Posterior vena cava (tissue), 2 donors: ENCODE measurements at regions not wholly inside any gene's neighbourhood (a gene's known extent, or its start where the extent isn't known, plus 50 kb on each side); places are given as distances from the start of the nearest gene placed in this dataset.
"Not testable (repeated sequence)": the region's sequence is repeated elsewhere in the genome, so short reads cannot be mapped to it uniquely, and the experiment has no call there.

Source experiments
- DNase-seq: peaks from one replicate; pipeline ENCODE4 v3.0.0-alpha.2; 2020; ENCODE audit warnings: low spot score
- intact Hi-C, 2 donors: fragments of 100-400 bp; cut with DNase I; formaldehyde crosslinking; loops; one replicate each; pipeline versions ENCODE4 v1.14.1 to v1.14.2; 2022 to 2023
- donor health status: DM: yes; HTN: yes; CAD: no.
- donor health status: DM: yes; HTN: yes; CAD: no.

DNA sequence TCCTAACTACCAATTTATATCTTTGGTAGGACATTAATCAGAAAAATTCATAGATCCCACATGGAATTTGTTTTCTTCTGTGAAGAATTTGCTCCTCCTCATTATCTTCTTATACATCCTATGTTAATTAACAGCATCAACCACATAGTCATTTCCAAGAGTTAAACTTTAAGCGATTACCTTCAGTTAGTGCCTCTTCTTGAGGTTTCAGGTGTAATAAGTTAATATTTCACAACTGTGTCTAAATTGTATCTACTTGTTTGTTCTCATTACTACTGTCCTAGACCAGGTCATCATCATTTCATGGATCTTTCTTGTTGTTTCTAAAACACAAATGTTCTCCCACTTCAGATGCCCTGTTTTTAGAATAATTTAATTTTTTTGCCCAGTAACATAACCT lies 457.9 kb downstream of the FAT4 start:
- no peak for DNase-seq

DNA sequence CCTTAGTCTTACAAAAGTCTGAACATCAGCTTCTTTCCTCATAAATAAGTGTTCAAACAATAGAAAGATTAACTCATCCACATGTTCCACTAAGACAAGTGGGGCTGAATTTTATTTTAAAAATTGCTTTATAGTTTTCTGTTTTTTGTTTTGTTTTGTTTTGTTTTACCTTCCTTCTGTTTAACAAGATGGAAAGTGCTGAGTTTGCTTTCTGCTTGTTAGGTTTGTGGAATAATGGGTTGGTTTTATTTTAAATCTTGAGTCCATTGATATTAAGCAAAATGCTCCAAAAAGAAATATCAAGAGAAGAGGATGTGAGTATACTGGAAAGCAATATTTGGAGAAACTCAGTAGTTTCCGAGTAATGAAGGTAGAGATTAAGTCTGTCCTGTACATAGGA lies 458.7 kb downstream of the FAT4 start:
- DNase-seq = no peak
- intact Hi-C loops = no loop called here

More for the DNA sequence above, 457.9 kb downstream of the FAT4 start:
- intact Hi-C loops = no loop called here

DNA sequence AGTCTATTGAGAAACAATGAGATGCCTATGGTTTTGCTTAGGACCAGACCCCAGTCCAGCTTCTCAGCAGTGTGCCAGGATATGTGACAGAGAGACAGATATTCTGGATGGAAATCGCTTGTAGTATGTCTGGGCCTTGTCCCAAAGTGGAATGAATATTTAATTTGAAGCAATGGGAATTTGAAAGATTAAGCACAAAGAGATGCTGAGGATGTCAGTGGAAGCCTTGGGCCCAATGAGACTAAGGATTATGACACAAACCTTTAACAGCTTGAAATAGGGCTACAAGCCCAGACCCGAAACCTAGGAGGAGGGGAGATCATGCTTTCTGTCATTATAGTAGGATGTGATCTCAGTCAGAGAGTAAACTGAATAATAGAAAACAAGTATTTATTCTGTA lies 459.2 kb downstream of the FAT4 start:
- intact Hi-C loops = no loop called here

DNA sequence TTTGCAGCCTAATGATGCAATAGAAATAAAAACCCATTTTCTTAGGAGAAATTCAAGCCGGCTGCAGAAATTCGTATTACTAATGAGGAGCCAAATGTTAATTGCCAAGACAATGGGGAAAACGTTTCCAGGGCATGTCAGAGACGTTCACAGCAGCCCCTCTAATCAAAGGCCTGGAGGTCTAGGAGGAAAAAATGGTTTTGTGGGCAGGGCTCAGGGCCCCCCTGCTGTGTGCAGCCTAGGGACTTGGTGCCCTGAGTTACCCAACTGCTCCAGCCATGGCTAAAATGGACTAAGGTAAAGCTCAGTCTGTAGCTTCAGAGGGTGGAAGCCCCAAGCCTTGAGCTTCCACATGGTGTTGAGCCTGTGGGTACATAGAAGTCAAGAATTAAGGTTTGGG lies 461.4 kb downstream of the FAT4 start:
- DNase-seq = no peak
- intact Hi-C loops = no loop called here

More for the DNA sequence above, 459.2 kb downstream of the FAT4 start:
- DNase-seq = no peak

DNA sequence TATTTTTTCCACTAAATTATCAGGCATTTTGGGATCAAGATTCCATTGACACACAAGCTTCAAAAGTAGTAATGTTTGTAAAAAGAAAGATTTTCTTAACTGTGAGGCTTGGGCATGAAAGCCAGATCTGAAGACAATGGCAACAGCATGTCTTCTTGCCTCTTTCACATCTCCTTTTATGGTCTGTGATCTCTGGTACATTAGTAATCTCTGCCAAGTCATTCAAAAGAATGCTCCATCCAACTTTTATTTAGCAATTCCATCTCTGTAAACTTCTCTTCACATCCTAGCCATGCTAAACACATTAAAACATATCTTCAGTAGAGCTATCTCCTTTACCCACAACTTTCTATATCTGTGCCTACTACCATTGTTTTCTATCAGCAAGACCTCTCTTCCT lies 465.4 kb downstream of the FAT4 start:
- no peak for DNase-seq
- intact Hi-C loops = no loop called here

DNA sequence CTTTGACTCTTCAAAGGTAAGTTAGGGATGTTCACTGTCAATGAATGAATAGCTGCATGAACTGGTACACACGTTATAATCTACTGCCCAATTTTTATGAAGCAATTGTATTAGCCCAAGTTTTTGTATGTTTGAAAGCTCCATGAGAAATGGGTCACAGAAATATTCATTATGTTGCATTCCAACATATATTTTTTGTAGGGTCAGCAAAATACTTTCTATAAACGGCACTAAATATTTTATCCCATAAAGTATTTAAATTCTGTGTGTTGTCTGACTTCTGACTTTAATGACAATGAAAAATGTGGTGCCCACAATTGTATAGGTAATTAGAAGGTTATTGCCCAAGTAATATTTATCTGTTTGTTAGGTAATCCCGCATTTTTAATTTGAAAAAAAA lies 466.0 kb downstream of the FAT4 start:
- intact Hi-C loops = no loop called here

DNA sequence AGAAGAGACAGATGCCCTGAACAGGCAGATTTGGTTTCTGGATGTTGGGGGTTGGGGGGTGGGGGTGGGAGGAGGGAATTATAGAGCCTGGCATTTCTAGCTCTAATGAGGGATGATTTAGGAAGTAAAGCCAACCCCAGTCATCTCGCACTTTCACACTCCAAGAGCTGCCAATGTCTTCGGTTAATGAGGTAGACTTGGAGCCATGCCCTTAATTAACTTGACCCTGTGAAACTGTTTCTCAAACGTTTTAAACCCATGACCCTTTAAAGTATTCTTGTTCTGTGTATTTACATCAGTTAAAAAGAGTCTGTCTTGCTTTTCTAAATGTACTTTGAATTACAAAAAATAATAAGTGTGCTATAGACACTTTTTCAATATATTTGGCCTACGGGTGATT lies 466.9 kb downstream of the FAT4 start:
- intact Hi-C loops = no loop called here
- no peak for DNase-seq

More for the DNA sequence above, 466.0 kb downstream of the FAT4 start:
- DNase-seq = no peak

DNA sequence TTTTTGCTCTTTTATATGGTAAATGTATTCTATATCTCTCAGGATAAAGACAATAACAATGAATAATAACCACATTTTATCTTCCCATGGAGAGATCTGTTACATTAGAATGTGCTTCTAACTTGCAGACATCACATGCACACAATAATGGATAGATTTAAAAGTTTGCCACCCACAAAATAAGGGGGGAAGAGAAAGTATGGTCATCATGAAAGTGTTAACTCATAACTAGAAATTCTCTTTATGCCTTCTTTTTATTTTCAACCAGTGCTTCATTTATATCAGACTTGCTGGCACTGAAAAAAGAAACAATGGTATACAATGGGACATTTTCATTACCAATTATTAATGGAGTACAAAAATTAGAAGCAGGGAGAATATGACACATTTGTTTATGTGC lies 470.0 kb downstream of the FAT4 start:
- intact Hi-C loops = no loop called here
- no peak for DNase-seq

DNA sequence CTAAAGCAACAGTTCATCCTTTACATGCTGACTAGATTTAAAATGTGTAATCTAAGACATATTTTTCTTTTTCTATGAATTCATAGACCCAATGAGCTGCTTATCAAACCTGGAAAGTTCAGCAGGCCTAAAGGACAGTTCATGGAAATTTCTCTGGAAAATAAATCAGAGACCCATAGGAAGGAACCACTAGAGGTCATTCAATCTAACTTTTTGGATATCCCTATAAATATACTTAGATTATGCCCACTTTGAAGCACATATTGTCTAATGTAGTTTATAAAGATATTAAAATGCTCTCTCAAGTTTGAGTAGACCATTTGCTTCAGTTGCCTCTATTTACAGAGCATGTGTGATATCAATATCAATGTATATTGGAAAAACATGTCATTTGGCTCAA lies 473.0 kb downstream of the FAT4 start:
- intact Hi-C loops = no loop called here
- DNase-seq = no peak

DNA sequence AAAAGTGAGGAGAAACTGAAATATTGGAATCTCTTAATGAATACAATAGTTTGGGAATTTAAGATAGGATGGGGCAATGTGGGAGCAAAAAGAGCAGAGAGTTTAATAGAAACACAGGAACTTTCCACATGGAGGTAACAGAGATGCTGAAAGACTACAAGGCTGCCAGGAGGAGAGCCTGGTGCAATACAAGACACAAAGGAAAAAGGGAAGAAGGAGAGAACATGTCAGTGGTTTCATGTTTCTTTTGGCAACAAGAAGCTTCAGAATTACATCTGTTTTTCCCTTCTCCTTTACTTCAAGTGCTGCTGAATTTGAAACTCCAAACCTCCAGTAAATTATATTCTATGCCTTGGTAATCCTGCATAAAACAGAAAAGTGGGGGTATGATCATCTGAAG lies 474.3 kb downstream of the FAT4 start:
- no peak for DNase-seq
- intact Hi-C loops = no loop called here

DNA sequence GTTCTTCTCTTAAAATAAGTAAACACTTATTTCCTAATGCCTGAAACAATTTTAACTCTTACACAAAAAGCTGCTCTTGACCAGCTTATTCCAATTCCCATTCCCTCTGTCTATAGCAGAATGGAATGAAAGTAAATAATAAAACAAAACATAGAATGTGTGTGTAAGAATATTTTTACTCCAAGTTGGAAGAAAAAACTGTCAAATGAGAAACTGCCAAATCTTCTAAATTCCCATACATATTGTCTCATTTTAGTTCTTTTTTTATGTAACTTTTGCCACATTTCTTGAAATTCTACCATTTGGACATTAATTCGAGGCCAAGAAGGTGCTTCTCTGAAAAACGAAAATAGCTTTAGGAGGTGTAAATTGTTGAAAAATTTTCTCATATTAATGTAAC lies 477.1 kb downstream of the FAT4 start:
- intact Hi-C loops = no loop called here
- DNase-seq = no peak

DNA sequence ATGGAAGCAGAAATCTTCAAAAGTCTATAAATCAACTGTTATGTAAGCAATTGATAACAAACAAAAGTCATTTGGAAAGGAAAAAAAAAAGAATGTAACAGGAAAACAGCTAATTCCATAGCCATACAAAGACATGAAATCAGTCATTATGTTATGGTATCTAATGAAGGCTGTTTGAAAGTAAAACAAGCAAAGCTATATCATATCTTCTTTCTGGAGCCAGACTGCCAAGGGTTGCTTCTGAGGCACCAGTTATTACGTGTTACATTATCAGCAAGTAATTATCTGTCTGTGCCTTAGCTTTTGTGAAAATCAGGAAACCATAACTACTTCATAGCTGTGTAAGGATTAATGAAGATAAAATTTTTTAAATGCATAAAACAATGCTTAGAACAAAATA lies 480.2 kb downstream of the FAT4 start:
- DNase-seq = no peak
- intact Hi-C loops = no loop called here

DNA sequence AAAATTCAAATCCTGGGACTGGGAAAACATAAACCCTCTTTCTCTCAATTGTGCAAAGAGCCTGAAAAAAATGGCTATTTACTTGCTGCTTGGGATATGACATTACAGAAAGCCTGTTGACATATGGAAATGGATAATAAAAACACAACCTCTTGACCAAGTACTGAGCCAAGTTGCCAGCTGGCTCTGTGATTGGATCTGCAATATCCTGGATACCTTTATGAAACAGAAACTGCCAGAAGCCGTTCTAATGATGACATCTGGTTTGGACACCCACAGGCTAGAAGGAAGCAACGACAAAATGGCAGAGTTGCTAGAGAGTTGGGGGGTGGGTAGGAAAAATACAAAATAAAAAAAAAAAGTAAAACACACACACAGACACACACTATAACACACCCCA lies 481.4 kb downstream of the FAT4 start:
- intact Hi-C loops = no loop called here
- no peak for DNase-seq

DNA sequence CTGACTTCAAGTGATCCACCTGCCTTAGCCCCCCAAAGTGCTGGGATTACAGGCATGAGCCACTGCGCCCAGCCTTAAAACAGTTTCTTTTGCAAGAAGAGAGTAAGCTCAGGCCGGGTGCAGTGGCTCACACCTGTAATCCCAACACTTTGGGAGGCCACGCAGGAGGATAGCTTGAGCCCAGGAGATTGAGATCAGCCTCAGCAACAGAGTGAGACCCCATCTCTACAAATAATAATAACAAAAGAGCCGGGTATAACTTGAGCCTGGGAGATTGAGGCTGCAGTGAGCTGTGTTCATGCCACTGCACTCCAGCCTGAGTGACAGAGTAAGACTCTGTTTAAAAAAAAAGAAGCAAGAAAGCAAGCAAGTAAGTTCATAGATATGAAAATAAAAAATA lies 482.9 kb downstream of the FAT4 start:
- intact Hi-C loops, DNase-seq: not testable (repeated sequence)

DNA sequence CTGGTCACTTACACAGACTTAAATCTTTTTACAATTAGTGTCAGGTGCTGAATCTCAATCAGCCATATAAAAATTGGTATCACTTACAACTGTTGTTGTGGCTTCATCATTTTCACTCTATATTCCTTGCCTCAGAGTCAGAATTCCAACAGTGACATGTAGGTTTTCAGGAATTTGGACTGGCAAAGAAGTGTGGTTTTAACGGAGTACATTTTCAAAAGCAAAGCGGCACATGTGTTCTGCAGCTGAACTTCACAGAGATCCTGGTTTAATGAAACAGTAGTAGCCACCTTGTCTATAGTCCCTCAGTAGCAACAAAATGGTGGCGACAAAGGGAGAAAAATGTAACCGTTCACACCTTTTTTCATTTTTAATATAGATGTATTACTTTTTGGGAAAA lies 486.6 kb downstream of the FAT4 start:
- DNase-seq = no peak
- intact Hi-C loops = loop anchor here in 1 of 2 donors (5.0 kb wide), 1 partner anchor 686 kb away; no protein-coding TSS in a partner anchor

DNA sequence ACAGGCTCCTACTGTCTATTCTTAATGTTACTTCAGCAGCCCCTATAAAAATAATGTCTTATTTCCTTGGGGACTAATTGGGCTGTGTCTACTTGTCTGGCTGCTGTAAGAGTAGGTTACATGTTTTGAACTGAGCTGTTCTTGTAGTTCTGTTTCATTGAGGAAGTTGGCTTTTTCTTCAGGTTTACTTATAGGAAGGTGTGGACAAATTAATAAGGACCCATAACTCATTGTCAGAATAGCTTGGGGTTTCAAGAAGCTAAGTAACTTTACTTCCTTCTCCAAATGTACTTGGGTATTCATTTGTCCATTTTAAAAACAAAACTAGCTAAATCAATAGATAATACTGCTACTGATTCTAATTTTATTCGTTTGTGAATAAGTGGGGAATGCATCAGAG lies 487.2 kb downstream of the FAT4 start:
- intact Hi-C loops = loop anchor here in 1 of 2 donors (5.0 kb wide), 1 partner anchor 685 kb away; no protein-coding TSS in a partner anchor
- no peak for DNase-seq

DNA sequence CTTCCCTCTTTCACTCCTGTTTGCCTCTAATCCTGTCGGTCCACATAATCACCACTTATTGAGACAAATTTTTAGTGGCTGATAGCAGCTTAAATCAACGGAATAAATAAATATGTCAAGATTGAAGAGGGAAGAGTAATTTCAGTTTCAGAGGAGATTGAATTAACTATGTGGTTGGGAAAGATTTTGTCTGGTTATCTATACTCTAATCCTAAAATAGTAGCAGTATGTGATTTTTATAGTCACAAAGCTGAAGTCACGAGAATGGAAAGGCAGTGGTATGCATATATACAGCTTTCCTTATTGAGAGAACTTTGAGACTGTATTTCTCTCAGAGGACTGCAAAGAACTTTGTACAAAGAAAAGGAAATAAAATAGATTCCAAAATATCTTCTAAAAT lies 493.3 kb downstream of the FAT4 start:
- intact Hi-C loops = no loop called here
- DNase-seq = no peak

DNA sequence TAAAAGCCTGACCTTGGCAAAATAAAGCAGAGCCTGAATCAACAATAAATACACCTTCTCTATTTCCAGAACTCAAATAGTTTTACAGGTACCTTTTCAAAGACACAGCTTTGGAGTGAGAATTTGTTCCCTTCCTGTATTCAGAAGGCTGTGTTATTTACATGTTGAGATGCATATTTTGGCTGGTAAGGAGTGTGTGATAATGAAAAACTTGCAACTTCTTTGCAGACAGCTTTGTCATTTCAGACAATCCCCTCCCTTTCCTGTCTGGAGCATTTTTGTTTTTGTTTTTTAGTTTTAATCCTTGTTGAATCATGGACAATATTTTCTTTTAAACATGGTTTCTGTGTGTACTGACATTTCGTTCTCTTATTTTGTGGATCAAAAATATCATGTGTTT lies 493.8 kb downstream of the FAT4 start:
- DNase-seq = no peak
- intact Hi-C loops = no loop called here

DNA sequence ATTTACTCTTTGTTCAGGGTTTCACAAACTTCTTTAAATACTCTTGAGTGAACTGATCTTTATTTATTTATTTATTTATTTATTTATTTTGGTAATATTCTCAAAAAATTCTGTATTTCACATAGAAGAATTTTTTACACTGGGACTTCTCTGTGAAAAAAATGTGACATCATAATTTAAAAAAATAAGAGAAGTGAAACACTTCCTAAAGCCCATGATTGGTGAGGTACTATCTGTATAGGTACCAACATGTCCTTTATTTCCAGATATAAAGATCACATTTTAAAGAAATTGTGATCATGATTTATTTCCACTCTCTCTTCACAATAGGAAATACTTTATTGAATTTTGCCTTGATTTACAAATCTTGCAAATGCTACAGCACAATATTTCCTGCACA lies 497.1 kb downstream of the FAT4 start:
- intact Hi-C loops = no loop called here
- no peak for DNase-seq

DNA sequence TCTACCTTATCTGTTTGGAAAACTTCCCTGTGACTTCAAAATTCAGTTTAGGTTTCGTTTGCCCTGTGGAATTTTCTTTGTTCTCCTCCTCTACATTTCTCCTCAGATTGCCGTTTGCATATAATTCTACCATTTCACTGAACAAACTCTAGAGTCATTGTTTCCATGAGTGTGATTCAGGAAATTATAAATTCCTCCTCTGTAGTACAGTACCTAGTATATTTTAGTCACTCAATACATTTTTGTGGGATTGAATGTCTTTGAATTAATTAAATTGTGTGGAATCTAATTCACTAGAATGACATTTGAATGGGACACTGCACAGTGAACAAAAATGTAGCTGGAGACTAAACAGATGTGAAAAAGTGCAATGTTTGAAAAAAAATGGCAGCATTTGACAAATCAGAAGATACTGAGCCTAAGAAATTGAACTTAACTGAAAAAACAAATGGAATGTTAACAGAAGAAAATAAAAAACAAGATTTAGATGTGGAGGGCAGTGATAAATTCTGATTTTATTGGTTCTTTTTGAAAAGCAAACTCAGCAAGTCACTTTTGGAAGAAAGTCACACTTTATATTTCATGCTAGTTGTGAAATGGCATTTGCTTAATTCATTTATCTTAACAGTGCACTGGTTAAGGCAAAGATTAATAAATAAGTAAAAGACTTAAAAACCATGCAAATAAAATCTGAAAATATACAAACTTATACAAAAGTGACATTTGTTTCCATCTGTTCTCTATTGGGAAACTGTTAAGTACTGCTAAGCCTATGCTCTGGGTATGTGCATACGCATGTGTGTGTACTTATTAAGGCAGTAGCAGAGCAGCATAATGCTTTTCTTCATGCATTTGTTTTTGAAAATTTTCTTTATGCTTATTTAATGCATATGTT lies 512.3 kb downstream of the FAT4 start:
- intact Hi-C loops = no loop called here
- no peak for DNase-seq

DNA sequence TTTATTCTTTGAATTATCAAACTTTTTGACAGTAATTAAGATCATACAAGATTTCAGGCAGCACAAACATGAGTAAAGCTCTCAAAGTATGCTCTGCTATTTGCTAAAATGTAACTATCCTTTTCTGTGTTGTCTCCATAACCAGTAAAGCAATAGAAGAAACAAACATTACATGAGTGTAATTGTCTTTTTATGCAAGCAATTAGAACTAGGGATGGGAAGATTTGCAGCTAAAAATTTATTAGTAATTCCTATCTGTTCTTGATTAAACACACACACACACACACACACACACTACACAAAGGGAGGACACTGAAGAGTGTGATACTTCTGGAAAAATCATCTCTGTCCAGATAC lies 512.9 kb downstream of the FAT4 start:
- no peak for DNase-seq
- intact Hi-C loops = no loop called here
